ENCODE measurements at regions not wholly inside any gene's neighbourhood (a gene's known extent, or its start where the extent isn't known, plus 50 kb on each side); places are given as distances from the start of the nearest gene placed in this dataset.

DNA sequence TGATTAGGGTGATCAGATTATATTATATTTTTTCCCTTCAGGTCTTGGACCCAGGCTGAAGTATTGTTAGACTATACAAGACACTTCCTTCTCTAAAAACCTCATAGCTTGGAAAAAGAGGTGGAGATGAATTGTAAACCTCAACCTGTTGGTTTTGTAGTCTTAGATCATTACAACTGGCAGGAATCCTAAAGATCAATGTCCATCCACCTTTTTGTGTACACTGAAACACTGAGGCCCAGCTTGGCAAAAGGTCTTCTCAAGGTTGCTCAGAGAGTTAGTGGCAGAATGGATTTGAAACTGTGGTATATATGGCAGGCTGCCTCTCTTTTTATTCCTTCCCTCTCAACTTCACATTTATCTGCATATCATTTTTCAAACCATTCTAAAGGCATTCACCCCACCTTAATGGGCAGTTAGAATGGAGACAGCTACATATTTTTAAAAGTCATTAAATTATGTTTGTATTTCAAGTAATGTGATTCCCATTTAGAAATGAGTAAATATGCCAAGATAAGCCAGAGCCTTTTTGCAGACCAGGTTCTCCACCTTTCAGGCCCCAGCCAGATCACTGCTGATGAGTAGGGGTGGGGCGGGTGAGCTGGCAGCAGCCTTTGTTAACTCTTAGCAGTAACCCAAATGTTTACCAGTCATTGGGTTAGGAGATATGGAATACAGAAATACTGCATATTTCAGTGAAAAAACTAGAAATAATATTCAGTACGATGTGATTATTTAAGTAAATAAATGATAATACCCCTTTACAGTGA is 243.2 kb upstream of the F9 start:
- H3K27me3 ChIP-seq (ENCODE audit: control insufficient read depth, insufficient read depth, low read length), result no peaks in the 10 kb centered on the region
- peaks cover 4% of the 10 kb centered on the region for H3K4me1 ChIP-seq (ENCODE audit: control insufficient read depth, insufficient read depth, low read length)
- no peaks in the 10 kb centered on the region for H3K9me3 ChIP-seq (ENCODE audit: control insufficient read depth, low read length)
- no peak overlapping the region for H3K4me3 ChIP-seq (ENCODE audit: low read length)
- H3K36me3 ChIP-seq (ENCODE audit: control insufficient read depth, insufficient read depth, low read length), result no peaks in the 10 kb centered on the region
- no peak overlapping the region for H3K9ac ChIP-seq (ENCODE audit: low read length)

DNA sequence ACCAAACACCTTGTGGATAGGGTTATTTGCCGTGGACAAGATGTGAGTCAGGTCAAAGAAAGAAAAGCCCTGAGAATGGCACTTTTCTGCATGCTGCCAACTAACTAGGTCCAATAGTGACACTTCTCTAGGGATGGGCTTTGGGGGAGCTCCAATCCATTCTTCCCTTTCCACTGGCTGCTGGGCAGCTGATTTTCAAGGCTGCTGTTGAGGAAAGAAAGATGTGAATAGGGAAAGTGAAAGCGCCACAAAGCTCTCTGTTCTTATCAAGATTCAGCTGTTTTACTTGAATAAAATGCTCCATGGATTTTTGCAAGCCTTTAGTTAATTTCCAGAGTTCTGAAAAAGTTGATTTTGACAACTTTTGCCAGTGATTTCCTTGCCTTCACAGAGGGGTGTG is 244.2 kb upstream of the F9 start:
- no peaks in the 10 kb centered on the region for H3K27me3 ChIP-seq (ENCODE audit: control insufficient read depth, insufficient read depth, low read length)
- H3K4me3 ChIP-seq (ENCODE audit: low read length), result no peak overlapping the region

DNA sequence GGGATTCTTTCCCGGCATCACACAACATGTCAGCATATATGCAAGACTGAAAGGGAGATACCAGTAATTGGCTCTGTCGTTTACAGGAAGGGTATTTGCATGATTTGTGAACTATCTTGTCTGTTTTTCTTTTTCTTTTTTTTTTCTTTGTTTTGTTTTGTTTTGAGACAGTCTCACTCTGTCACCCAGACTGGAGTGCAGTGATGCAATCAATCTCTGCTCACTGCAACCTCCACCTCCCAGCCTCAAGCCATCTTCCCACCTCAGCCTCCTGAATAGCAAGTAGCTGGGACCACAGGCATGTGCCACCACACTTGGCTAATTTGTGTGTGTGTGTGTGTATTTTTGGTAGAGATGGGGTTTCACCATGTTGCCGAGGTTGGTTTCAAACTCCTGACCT is 262.7 kb upstream of the F9 start:
- Histone ChIP-seq H3K9ac (ENCODE audit: low read length) (no peak overlapping the region), H3K36me3 (ENCODE audit: control insufficient read depth, insufficient read depth, low read length) (no peaks in the 10 kb centered on the region), H3K4me1 (ENCODE audit: control insufficient read depth, insufficient read depth, low read length) (no peaks in the 10 kb centered on the region), H3K4me3 (ENCODE audit: low read length) (no peak overlapping the region), H3K27me3 (ENCODE audit: control insufficient read depth, insufficient read depth, low read length) (no peaks in the 10 kb centered on the region), H3K9me3 (ENCODE audit: control insufficient read depth, low read length) (no peaks in the 10 kb centered on the region)

More for the DNA sequence above, 244.2 kb upstream of the F9 start:
- H3K9me3 ChIP-seq (ENCODE audit: control insufficient read depth, low read length), result no peaks in the 10 kb centered on the region
- H3K4me1 ChIP-seq (ENCODE audit: control insufficient read depth, insufficient read depth, low read length), result peaks cover 4% of the 10 kb centered on the region
- H3K9ac ChIP-seq (ENCODE audit: low read length), result no peak overlapping the region
- no peaks in the 10 kb centered on the region for H3K36me3 ChIP-seq (ENCODE audit: control insufficient read depth, insufficient read depth, low read length)

DNA sequence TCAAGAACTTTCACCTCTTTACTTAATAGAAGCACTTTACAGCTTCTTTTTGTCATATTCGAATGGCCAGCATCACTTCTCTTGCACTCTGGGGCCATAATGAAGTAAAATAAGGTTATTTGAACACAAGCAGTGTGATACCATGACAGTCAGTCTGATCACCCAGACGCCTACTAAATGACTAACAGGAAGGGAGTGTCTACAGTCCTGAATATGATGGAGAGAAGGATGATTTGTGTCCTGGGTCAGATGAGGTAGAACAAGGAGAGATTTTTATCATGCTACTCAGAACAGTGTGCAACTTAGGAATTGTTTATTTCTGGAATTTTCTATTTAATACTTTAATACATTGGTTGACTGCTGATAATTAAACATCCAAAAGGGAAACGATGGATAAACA is 284.2 kb upstream of the F9 start:
- no peaks in the 10 kb centered on the region for H3K36me3 ChIP-seq (ENCODE audit: control insufficient read depth, insufficient read depth, low read length)
- H3K4me3 ChIP-seq (ENCODE audit: low read length), result no peak overlapping the region
- H3K27me3 ChIP-seq (ENCODE audit: control insufficient read depth, insufficient read depth, low read length), result no peaks in the 10 kb centered on the region
- H3K9me3 ChIP-seq (ENCODE audit: control insufficient read depth, low read length), result no peaks in the 10 kb centered on the region
- no peak overlapping the region for H3K9ac ChIP-seq (ENCODE audit: low read length)
- H3K4me1 ChIP-seq (ENCODE audit: control insufficient read depth, insufficient read depth, low read length), result no peaks in the 10 kb centered on the region

DNA sequence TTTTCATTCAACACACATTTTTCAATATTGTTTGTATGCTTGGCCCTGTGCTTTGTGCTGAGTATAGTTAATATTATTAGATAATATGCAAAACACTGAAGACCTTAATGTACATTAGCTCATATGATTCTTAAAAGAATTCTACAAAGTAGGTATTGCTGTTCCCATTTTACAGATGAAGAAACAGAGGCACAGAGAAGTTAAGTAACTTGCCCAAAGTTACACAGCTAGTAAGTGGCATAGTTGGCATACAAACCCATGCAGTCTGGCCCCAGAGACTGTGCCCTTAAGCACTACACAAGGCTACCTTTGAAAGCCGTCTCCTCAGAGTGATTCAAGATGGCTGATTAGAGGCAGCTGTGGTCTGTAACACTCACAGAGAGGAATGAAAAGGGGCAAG is 293.4 kb upstream of the F9 start:
- Histone ChIP-seq H3K9me3 (ENCODE audit: control insufficient read depth, low read length) (no peaks in the 10 kb centered on the region), H3K27me3 (ENCODE audit: control insufficient read depth, insufficient read depth, low read length) (no peaks in the 10 kb centered on the region)

DNA sequence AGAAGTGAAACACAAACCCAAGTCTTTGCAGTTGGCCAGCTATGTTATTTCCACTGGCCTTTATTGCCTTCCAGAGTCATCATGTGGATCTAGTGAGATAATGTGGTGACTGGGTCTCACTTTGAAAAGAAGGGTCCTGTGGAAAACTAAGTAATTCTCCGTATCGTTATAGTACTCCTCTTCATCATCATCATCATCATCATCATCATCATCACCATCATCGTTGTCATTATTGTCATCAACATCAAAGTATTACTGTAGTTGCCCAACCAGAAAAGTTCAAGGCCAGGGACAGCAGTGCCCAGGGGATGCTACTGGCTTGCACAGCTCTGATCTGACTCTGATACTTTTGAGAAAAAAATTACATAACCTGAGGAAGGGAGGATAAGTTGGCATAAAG is 295.6 kb upstream of the F9 start:
- H3K9ac ChIP-seq (ENCODE audit: low read length), result no peak overlapping the region
- H3K4me1 ChIP-seq (ENCODE audit: control insufficient read depth, insufficient read depth, low read length), result no peaks in the 10 kb centered on the region
- no peaks in the 10 kb centered on the region for H3K36me3 ChIP-seq (ENCODE audit: control insufficient read depth, insufficient read depth, low read length)
- H3K9me3 ChIP-seq (ENCODE audit: control insufficient read depth, low read length), result no peaks in the 10 kb centered on the region
- H3K27me3 ChIP-seq (ENCODE audit: control insufficient read depth, insufficient read depth, low read length), result no peaks in the 10 kb centered on the region
- no peak overlapping the region for H3K4me3 ChIP-seq (ENCODE audit: low read length)

More for the DNA sequence above, 293.4 kb upstream of the F9 start:
- no peaks in the 10 kb centered on the region for H3K36me3 ChIP-seq (ENCODE audit: control insufficient read depth, insufficient read depth, low read length)
- no peak overlapping the region for H3K4me3 ChIP-seq (ENCODE audit: low read length)
- H3K4me1 ChIP-seq (ENCODE audit: control insufficient read depth, insufficient read depth, low read length), result no peaks in the 10 kb centered on the region
- no peak overlapping the region for H3K9ac ChIP-seq (ENCODE audit: low read length)

DNA sequence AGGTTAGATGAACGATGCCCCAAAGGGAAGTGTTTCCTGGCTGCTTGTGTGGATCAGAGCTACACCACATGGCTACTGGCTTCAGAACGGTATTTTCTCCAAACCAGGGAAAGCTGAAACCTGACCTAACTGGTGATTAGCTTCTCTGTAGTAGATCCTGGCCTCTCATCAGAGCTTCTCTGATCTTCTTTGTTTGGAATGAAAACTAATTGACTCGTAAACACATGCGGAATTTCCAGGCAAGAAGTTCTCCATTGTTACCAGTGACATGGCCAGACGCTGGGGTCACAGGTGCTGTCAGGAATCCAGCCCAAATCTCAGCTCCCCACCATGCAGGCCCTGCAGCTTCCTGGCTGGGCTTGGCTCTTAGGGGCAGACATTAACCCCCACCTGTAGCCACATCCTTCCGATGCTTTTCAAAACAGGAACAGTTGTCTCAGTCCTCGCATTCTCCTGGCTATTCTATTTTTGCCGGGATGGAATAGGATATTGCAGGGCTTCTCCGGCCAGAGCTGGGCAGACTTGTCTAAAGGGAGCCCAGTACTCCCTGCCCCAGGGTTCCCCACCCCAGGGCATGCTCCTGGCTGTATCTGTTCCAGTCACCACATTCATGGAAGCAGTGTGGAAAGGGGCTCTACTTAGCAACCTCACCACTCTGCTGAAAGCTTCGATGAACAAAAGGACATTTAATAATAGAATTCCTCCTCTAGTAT is 305.4 kb upstream of the F9 start:
- Histone ChIP-seq H3K27me3 (ENCODE audit: control insufficient read depth, insufficient read depth, low read length) (no peaks in the 10 kb centered on the region), H3K4me1 (ENCODE audit: control insufficient read depth, insufficient read depth, low read length) (no peaks in the 10 kb centered on the region), H3K9me3 (ENCODE audit: control insufficient read depth, low read length) (no peaks in the 10 kb centered on the region), H3K36me3 (ENCODE audit: control insufficient read depth, insufficient read depth, low read length) (no peaks in the 10 kb centered on the region), H3K9ac (ENCODE audit: low read length) (no peak overlapping the region), H3K4me3 (ENCODE audit: low read length) (no peak overlapping the region)

DNA sequence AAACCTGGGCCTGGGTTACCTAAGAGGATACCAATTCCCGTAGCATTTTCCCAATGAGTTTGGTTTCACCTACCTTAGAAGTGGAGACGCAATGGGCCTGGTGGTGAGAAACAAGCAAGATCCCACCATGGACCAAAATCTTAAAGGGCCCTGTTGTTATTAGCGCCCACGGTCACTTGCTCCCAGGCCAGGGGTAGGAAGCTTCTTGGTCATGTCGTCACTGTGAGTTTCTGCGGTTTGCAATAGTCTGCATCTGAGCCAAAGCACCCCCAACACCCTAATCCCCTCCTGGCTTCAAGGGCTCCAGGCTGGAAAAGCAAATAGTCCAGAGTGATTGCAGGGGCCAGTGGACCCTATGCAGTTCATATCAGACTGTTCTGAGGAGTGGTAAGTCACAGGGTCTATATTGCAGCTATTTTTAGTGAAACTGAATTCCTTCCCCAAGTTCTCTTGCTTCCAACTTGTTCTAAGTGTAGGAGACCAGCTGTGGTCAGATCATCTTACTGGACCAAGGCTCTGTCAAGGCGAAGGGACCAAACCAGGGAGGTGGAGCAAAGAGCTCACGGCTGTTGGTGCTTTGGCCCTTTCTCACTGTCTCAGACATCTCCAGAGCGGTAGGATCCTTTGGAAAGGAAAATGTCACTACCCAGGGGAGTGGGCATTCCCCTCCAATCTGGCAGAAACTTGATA is 307.9 kb upstream of the F9 start:
- H3K4me1 ChIP-seq (ENCODE audit: control insufficient read depth, insufficient read depth, low read length), result no peaks in the 10 kb centered on the region
- H3K9ac ChIP-seq (ENCODE audit: low read length), result no peak overlapping the region
- H3K36me3 ChIP-seq (ENCODE audit: control insufficient read depth, insufficient read depth, low read length), result no peaks in the 10 kb centered on the region
- H3K4me3 ChIP-seq (ENCODE audit: low read length), result no peak overlapping the region
- H3K9me3 ChIP-seq (ENCODE audit: control insufficient read depth, low read length), result no peaks in the 10 kb centered on the region
- no peaks in the 10 kb centered on the region for H3K27me3 ChIP-seq (ENCODE audit: control insufficient read depth, insufficient read depth, low read length)

DNA sequence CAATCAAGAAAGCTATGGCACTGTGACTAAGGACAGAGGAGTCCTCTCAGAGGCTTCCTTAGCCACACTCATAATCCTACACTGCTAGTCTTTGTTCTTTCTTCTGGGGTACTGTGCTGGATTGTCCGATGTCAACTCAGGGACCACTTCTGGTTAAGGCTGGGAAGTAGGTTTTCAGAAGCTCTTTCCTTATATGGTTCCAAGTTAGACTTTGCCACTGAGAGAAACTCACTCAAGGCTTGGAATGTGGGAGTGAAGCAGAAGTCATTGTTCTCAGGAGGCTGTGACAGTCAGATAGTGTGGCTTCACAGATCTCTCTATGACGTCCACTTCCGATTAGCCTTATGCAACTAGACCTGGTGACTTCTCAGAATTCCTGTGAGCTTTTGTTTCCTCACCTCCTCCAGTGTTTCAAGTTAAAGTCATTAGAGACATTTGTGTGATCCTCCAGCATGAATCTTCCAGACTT is 317.3 kb upstream of the F9 start:
- no peaks in the 10 kb centered on the region for H3K9me3 ChIP-seq (ENCODE audit: control insufficient read depth, low read length)
- H3K4me1 ChIP-seq (ENCODE audit: control insufficient read depth, insufficient read depth, low read length), result no peaks in the 10 kb centered on the region
- H3K4me3 ChIP-seq (ENCODE audit: low read length), result no peak overlapping the region
- H3K27me3 ChIP-seq (ENCODE audit: control insufficient read depth, insufficient read depth, low read length), result no peaks in the 10 kb centered on the region
- H3K9ac ChIP-seq (ENCODE audit: low read length), result no peak overlapping the region
- no peaks in the 10 kb centered on the region for H3K36me3 ChIP-seq (ENCODE audit: control insufficient read depth, insufficient read depth, low read length)

DNA sequence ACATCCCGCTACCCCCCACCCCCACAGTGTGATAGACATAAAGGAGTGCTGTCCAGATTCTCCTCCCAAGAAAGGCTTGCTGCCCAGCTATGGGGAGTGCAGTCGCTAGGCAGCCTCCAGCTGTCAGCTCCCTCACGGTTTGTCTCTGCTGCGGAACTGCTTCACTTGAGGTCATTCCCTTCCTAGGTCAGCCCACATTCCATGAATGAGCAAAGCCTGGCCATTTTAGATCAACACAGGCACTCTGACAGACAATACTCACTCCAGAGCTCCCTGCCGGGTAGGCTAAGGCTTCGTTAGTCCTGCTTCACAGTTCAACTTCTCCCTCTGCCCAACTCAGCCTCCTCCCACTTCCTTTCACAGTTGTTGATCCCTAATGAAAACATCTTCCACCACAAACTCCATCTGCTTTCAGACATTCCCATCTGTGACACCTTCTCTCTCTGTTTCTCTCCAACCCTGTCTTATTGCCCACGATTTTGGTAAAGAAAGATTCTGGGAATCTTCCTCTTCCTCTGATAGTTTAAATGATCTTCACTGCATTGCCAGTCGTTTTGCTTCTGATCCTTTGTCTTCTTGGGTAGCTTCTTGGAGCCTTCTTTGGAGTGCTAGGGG is 318.9 kb upstream of the F9 start:
- Histone ChIP-seq H3K9ac (ENCODE audit: low read length) (no peak overlapping the region), H3K27me3 (ENCODE audit: control insufficient read depth, insufficient read depth, low read length) (no peaks in the 10 kb centered on the region), H3K9me3 (ENCODE audit: control insufficient read depth, low read length) (no peaks in the 10 kb centered on the region), H3K4me1 (ENCODE audit: control insufficient read depth, insufficient read depth, low read length) (no peaks in the 10 kb centered on the region), H3K4me3 (ENCODE audit: low read length) (no peak overlapping the region), H3K36me3 (ENCODE audit: control insufficient read depth, insufficient read depth, low read length) (no peaks in the 10 kb centered on the region)

DNA sequence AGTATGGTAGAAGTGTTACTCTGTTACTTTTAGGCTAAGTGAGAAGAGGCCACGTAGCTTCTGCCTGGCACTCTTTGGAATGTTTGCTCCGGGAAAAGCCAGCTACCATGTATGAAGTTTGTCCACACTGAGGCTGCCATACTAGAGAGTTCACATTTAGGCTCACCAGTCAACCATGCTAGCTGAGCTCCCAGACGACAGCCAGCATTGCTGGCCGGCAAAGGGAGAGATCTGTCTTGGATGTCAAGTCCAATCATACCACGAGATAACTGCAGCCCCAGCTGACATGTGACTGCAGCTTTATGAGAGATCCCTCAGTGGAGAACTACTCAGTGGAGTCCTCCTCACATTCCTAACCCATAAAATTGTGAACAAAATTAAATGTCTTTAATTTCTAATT is 321.2 kb upstream of the F9 start:
- Histone ChIP-seq H3K4me3 (ENCODE audit: low read length) (no peak overlapping the region), H3K36me3 (ENCODE audit: control insufficient read depth, insufficient read depth, low read length) (no peaks in the 10 kb centered on the region), H3K9ac (ENCODE audit: low read length) (no peak overlapping the region), H3K27me3 (ENCODE audit: control insufficient read depth, insufficient read depth, low read length) (peaks cover 6% of the 10 kb centered on the region), H3K4me1 (ENCODE audit: control insufficient read depth, insufficient read depth, low read length) (no peaks in the 10 kb centered on the region), H3K9me3 (ENCODE audit: control insufficient read depth, low read length) (no peaks in the 10 kb centered on the region)

DNA sequence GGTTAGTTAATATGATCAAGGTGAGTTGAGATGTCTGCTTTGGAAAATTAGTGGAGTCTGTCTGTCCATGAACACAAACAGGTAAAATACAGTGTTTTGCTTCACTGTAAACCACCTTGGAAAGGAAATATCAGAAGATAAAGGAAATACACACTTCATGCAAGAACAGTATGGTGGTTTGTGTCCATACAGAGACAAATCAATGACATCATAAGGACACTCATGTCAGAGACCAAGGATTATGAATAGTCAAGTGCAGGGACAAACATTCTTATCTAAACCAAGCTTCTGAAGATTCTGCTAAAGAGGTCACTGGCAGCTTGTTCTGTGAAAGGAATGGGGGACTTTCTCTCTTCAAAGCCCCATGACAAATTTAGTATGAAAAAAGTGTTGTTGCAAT is 322.9 kb upstream of the F9 start:
- no peaks in the 10 kb centered on the region for H3K9me3 ChIP-seq (ENCODE audit: control insufficient read depth, low read length)
- H3K27me3 ChIP-seq (ENCODE audit: control insufficient read depth, insufficient read depth, low read length), result peaks cover 10% of the 10 kb centered on the region
- H3K4me3 ChIP-seq (ENCODE audit: low read length), result no peak overlapping the region
- H3K9ac ChIP-seq (ENCODE audit: low read length), result no peak overlapping the region
- no peaks in the 10 kb centered on the region for H3K36me3 ChIP-seq (ENCODE audit: control insufficient read depth, insufficient read depth, low read length)
- H3K4me1 ChIP-seq (ENCODE audit: control insufficient read depth, insufficient read depth, low read length), result no peaks in the 10 kb centered on the region

Data from mucosa of stomach (tissue), 1 donor.